K562 (cell line): ENCODE measurements at regions not wholly inside any gene's neighbourhood (a gene's known extent, or its start where the extent isn't known, plus 50 kb on each side); places are given as distances from the start of the nearest gene placed in this dataset.

Experiments used
- ATAC-seq: fragments of 200-7000 bp; cut with Tn5 transposase; 3 replicates; pipeline ENCODE4 v1.9.1; 2020; ENCODE audit warnings: moderate library complexity
- BruUV-seq: library from RNA; stranded (reverse); fragments of 400-500 nt; replicated peaks from 2 replicates; lab custom pipeline; 2021; lab: Mats Ljungman, UMichigan
- CTCF ChIA-PET: fragments of 300-600 bp; formaldehyde crosslinking; extraction: SDS; loops from one replicate; lab custom pipeline; 2021; ENCODE audit warnings: low intra/inter-chr PET ratio; lab: Yijun Ruan, JAX
- POLR2A ChIA-PET: fragments of 300-600, 350-650 bp; sonication (Branson Sonifier 250); formaldehyde crosslinking; extraction: SDS; loops from one replicate; lab custom pipeline; 2021; ENCODE audit warnings: antibody characterized with exemption, inconsistent platforms; lab: Yijun Ruan, JAX
- DNase-seq, 4 experiments: peaks; one replicate each; pipeline versions ENCODE4 v3.0.0 to v3.0.0-alpha.2; 2011 to 2018; ENCODE audit warnings: low spot score in 3 of 4, mixed read lengths in 3 of 4; ENCODE audit errors: extremely low read depth in 1 of 4
- FAIRE-seq: peaks from 2 replicates; lab custom pipeline; 2011; peaks lifted over from hg19 to GRCh38; lab: Jason Lieb, UNC
- H2AFZ ChIP-seq: 2 replicates; pipeline ENCODE4 v1.6.0; 2011; ENCODE audit warnings: low read depth, low read length, control low read depth, inconsistent platforms
- H3K27ac ChIP-seq: fragments of 200-600 bp; 3 replicates; pipeline ENCODE4 v1.8.0; 2011; ENCODE audit warnings: low read depth, mild to moderate bottlenecking, control low read depth, inconsistent platforms, low read length, moderate library complexity, mixed read lengths; ENCODE audit errors: extremely low read depth
- H3K27me3 ChIP-seq, 2 experiments: fragments of 300-600 bp in 1 of 2; 2 replicates in 1 of 2; 3 replicates in 1 of 2; pipeline versions ENCODE4 v1.6.0 to v1.8.0; 2011; ENCODE audit warnings: inconsistent platforms in 2 of 2, low read length in 2 of 2, mild to moderate bottlenecking in 1 of 2, mixed read lengths in 1 of 2, moderate library complexity in 1 of 2; ENCODE audit not compliant: control insufficient read depth in 2 of 2, insufficient read depth in 2 of 2
- H3K36me3 ChIP-seq: fragments of 300-600 bp; 3 replicates; pipeline ENCODE4 v1.8.0; 2011; ENCODE audit warnings: mild to moderate bottlenecking, low read length, inconsistent platforms; ENCODE audit not compliant: control insufficient read depth, insufficient read depth
- H3K4me1 ChIP-seq, 2 experiments: fragments of 200-600 bp in 1 of 2; replicated peaks in 1 of 2; 2 replicates in 1 of 2; 3 replicates in 1 of 2; pipeline versions ENCODE4 v1.5.1 to v1.8.0; 2011; ENCODE audit warnings: inconsistent platforms in 2 of 2, low read length in 2 of 2, mild to moderate bottlenecking in 1 of 2, mixed read lengths in 1 of 2, moderate library complexity in 1 of 2; ENCODE audit not compliant: control insufficient read depth in 2 of 2, insufficient read depth in 2 of 2
- H3K4me2 ChIP-seq: 2 replicates; pipeline ENCODE4 v1.6.1; 2011; ENCODE audit warnings: low read length, control low read depth, inconsistent platforms, mixed read lengths; ENCODE audit not compliant: insufficient read depth
- H3K4me3 ChIP-seq: fragments of 200-600 bp; sonication (generic), shearing (Covaris generic); 2 replicates; pipeline ENCODE4 v1.5.1; 2016; ENCODE audit warnings: control low read depth, inconsistent platforms
- H3K79me2 ChIP-seq: fragments of 200-600 bp; 3 replicates; pipeline ENCODE4 v1.8.0; 2011; ENCODE audit warnings: low read length, inconsistent platforms; ENCODE audit not compliant: control insufficient read depth, insufficient read depth
- H3K9ac ChIP-seq, 2 experiments: 2 replicates each; pipeline versions ENCODE4 v1.6.0 to v1.6.1; 2011; ENCODE audit warnings: low read depth in 2 of 2, low read length in 2 of 2, control low read depth in 1 of 2, inconsistent platforms in 1 of 2, mild to moderate bottlenecking in 1 of 2, mixed read lengths in 1 of 2; ENCODE audit not compliant: insufficient read depth in 1 of 2
- H3K9me1 ChIP-seq: one replicate; pipeline ENCODE4 v1.6.0; 2011; ENCODE audit warnings: inconsistent platforms, mild to moderate bottlenecking, low read length, moderate library complexity; ENCODE audit not compliant: control insufficient read depth, insufficient read depth
- H3K9me3 ChIP-seq: replicated peaks from 2 replicates; pipeline ENCODE4 v1.5.1; 2011; ENCODE audit warnings: low read depth, low read length, inconsistent platforms; ENCODE audit not compliant: control insufficient read depth, insufficient read depth
- H4K20me1 ChIP-seq: replicated peaks from 2 replicates; pipeline ENCODE4 v1.6.1; 2011; ENCODE audit warnings: low read length, inconsistent platforms, mixed read lengths; ENCODE audit not compliant: control insufficient read depth, insufficient read depth
- CCNT2 ChIP-seq: IDR thresholded peaks from 2 replicates; pipeline ENCODE4 v1.6.1; 2011; ENCODE audit warnings: borderline replicate concordance, low read depth, mild to moderate bottlenecking, moderate library complexity, mixed read lengths, low read length; ENCODE audit not compliant: insufficient read length; ENCODE audit errors: extremely low read depth
- CEBPB ChIP-seq: fragments of 450-650 bp; IDR thresholded peaks from 2 replicates; pipeline ENCODE4 v1.6.1; 2016; ENCODE audit warnings: missing genetic modification characterization, missing compliant biosample characterization
- PHF20 ChIP-seq: fragments of 450-650 bp; IDR thresholded peaks from 2 replicates; pipeline ENCODE4 v1.6.1; 2018; ENCODE audit not compliant: partially characterized antibody
- POLR2G ChIP-seq: fragments of 200-400 bp; formaldehyde crosslinking; IDR thresholded peaks from 2 replicates; pipeline ENCODE4 v1.6.1; 2017; ENCODE audit warnings: low read depth, mild to moderate bottlenecking, antibody characterized with exemption, low read length, moderate library complexity
- ZNF398 ChIP-seq: fragments of 250-450 bp; sonication (Bioruptor Pico); IDR thresholded peaks from 2 replicates; pipeline ENCODE4 v1.8.0; 2021; ENCODE audit warnings: moderate library complexity, mild to moderate bottlenecking, inconsistent platforms
- ZNF79 ChIP-seq: fragments of 250-450 bp; sonication (Bioruptor Pico); IDR thresholded peaks from 2 replicates; pipeline ENCODE4 v1.4.0; 2020; ENCODE audit warnings: low read depth, mild to moderate bottlenecking, moderate library complexity
- WGBS: fragments of 100-300 bp; shearing (Covaris generic); methylation state at CpG from one replicate; pipeline ENCODE4 v1.1.6; 2016; ENCODE audit warnings: low coverage, mixed read lengths; ENCODE audit not compliant: insufficient coverage; ENCODE audit errors: missing lambda C conversion rate; 5-methylcytosine and 5-hydroxymethylcytosine counted together
- in situ Hi-C: fragments of 300-500 bp; cut with MboI; formaldehyde crosslinking; loops from 4 replicates; pipeline ENCODE4 v1.15.0; 2018; ENCODE audit warnings: inconsistent platforms, mixed read lengths
- intact Hi-C: fragments of 100-400 bp; cut with micrococcal nuclease; formaldehyde crosslinking; loops from 2 replicates; pipeline ENCODE4 v1.14.2; 2022
- TF ChIP-seq, protein P1 (sequence below): fragments of 250-450 bp; sonication (Bioruptor Pico); IDR thresholded peaks from 2 replicates; pipeline ENCODE4 v1.5.0; 2020; ENCODE audit warnings: mild to moderate bottlenecking

DNA sequence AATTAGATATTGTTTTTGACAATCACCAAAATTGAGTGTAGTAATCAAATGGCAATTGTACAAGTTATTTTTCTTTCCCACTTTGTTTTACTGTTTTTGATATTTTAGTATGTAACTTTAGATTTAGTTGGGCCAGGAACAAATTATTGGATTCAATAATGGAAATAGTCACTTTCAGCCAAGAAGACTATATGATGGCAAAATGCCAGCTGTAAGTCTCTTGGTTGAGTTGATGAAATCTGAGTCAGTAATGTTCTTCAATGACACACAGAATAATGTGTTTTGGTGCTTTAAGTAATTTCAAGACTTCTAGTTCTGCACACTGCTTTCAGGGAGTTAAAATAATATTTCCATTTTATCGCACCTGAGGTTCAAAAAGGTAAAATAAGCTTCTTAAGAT is 2022.0 kb upstream of the CELF4 start:
- BruUV-seq, result no TSS peak
- CTCF ChIA-PET, result no interaction called here
- intact Hi-C loops, result no loop called here
- Histone ChIP-seq H3K9ac (no peak overlapping the region), H3K9me1 (no peaks in the 10 kb centered on the region), H3K4me1 (no peaks in the 10 kb centered on the region), H3K36me3 (no peaks in the 10 kb centered on the region), H4K20me1 (no peaks in the 10 kb centered on the region), H3K4me2 (no peak overlapping the region), H3K27me3 (no peaks in the 10 kb centered on the region), H3K79me2 (no peaks in the 10 kb centered on the region), H3K27ac (no peak overlapping the region), H3K9me3 (no peaks in the 10 kb centered on the region), H3K4me3 (no peak overlapping the region), H2AFZ (no peak overlapping the region)
- TF ChIP-seq ZNF398 (CRISPR knock-in tag) (no peak), ZNF79 (CRISPR knock-in tag) (no peak), POLR2G (no peak), CEBPB (tag) (no peak), PHF20 (no peak), CCNT2 (no peak)
- TF ChIP-seq, protein P1, sequence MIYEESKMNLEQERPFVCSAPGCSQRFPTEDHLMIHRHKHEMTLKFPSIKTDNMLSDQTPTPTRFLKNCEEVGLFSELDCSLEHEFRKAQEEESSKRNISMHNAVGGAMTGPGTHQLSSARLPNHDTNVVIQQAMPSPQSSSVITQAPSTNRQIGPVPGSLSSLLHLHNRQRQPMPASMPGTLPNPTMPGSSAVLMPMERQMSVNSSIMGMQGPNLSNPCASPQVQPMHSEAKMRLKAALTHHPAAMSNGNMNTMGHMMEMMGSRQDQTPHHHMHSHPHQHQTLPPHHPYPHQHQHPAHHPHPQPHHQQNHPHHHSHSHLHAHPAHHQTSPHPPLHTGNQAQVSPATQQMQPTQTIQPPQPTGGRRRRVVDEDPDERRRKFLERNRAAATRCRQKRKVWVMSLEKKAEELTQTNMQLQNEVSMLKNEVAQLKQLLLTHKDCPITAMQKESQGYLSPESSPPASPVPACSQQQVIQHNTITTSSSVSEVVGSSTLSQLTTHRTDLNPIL (CRISPR knock-in tag), result no peak
- ATAC-seq (no peak), FAIRE-seq (no peak), DNase-seq (no peak)
- POLR2A ChIA-PET, result no interaction called here
- WGBS, result 0% methylated on average over 1 of the region's 1 CpG
- in situ Hi-C loops, result no loop called here
